OCI-LY1 (cell line): ENCODE measurements at regions not wholly inside any gene's neighbourhood (a gene's known extent, or its start where the extent isn't known, plus 50 kb on each side); places are given as distances from the start of the nearest gene placed in this dataset.

Source experiments
- CTCF ChIP-seq: fragments of 200-600 bp; sonication (generic), shearing (Covaris generic); IDR thresholded peaks from 2 replicates; pipeline ENCODE4 v1.5.1; 2017; ENCODE audit warnings: mild to moderate bottlenecking, antibody characterized with exemption, low read length, moderate library complexity, mixed read lengths
- EZH2 ChIP-seq: fragments of 200-600 bp; sonication (generic), shearing (Covaris generic); IDR thresholded peaks from 2 replicates; pipeline ENCODE4 v1.8.0; 2017; ENCODE audit warnings: borderline replicate concordance, mixed run types, mild to moderate bottlenecking, antibody characterized with exemption, low read length, moderate library complexity, mixed read lengths

GRCh38 chr3:187969581-187969950, 184.4 kb upstream of the LPP start:
- TF ChIP-seq CTCF (no peak), EZH2 (no peak)
